HCT116 (cell line): ENCODE measurements at regions not wholly inside any gene's neighbourhood (a gene's known extent, or its start where the extent isn't known, plus 50 kb on each side); places are given as distances from the start of the nearest gene placed in this dataset.

Experiments
- POLR2A ChIP-seq: IDR thresholded peaks from 2 replicates; pipeline ENCODE4 v1.7.0; 2011; ENCODE audit warnings: borderline replicate concordance; ENCODE audit not compliant: insufficient read depth, insufficient read length; ENCODE audit errors: extremely low read depth
- SIN3A ChIP-seq: IDR thresholded peaks from 2 replicates; pipeline ENCODE4 v1.6.1; 2012; ENCODE audit warnings: low read depth
- TF ChIP-seq, protein P1 (sequence below), 3 experiments: fragments of 200-600 bp in 1 of 3; sonication (generic) in 1 of 3; IDR thresholded peaks in 2 of 3; conservative IDR thresholded peaks in 1 of 3; 2 replicates each; pipeline ENCODE4 v1.5.1; 2012 to 2017; ENCODE audit warnings: low read depth in 2 of 3, low read length in 2 of 3, antibody characterized with exemption in 1 of 3, borderline replicate concordance in 1 of 3, control low read depth in 1 of 3, mild to moderate bottlenecking in 1 of 3, mixed read lengths in 1 of 3, mixed run types in 1 of 3, moderate library complexity in 1 of 3; ENCODE audit not compliant: insufficient read depth in 1 of 3

DNA sequence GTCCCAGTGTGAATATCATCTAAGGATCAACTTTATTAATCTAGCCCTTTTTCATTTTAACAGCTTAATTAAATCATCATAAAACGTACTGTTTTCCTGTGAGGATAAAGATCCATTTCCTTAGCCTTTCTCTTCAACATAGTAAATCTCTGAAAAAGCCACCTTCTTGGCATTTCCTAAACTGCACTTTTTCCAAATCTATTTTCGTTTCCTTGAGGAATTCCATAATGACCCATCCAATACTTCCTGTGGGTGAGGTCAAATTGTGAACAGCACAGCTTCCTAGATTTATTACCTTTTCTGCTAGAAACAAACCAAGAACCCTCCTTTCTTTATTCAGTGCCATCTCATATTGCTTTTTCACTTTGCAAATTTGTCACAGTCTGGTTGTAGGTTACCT is 129.4 kb upstream of the CNTN4 start:
- TF ChIP-seq, protein P1, sequence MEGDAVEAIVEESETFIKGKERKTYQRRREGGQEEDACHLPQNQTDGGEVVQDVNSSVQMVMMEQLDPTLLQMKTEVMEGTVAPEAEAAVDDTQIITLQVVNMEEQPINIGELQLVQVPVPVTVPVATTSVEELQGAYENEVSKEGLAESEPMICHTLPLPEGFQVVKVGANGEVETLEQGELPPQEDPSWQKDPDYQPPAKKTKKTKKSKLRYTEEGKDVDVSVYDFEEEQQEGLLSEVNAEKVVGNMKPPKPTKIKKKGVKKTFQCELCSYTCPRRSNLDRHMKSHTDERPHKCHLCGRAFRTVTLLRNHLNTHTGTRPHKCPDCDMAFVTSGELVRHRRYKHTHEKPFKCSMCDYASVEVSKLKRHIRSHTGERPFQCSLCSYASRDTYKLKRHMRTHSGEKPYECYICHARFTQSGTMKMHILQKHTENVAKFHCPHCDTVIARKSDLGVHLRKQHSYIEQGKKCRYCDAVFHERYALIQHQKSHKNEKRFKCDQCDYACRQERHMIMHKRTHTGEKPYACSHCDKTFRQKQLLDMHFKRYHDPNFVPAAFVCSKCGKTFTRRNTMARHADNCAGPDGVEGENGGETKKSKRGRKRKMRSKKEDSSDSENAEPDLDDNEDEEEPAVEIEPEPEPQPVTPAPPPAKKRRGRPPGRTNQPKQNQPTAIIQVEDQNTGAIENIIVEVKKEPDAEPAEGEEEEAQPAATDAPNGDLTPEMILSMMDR (IDR thresholded peaks at IDR 0.05 in 2 of 3, conservative IDR thresholded peaks at IDR 0.05 in 1 of 3; ENCODE audit: borderline replicate concordance in 1 of 3, insufficient read depth in 1 of 3, low read depth in 2 of 3, low read length in 2 of 3), result no peak
- TF ChIP-seq SIN3A (no peak), POLR2A (no peak)
